ENCODE measurements at regions not wholly inside any gene's neighbourhood (a gene's known extent, or its start where the extent isn't known, plus 50 kb on each side); places are given as distances from the start of the nearest gene placed in this dataset.

GRCh38 chr2:120954939-120955338 is 219.3 kb downstream of the GLI2 start:
- POLR2A ChIA-PET, result no interaction called here
- Histone ChIP-seq H3K79me2 (ENCODE audit: control insufficient read depth, insufficient read depth, low read length) (no peaks in the 10 kb centered on the region), H3K9me3 (replicated peaks; ENCODE audit: control insufficient read depth, insufficient read depth, low read length) (no peaks in the 10 kb centered on the region), H3K27me3 (replicated peaks in 1 of 2; ENCODE audit: control insufficient read depth in 2 of 2, insufficient read depth in 2 of 2, low read length in 1 of 2) (peaks cover 0 to 2% of the 10 kb centered on the region in 2 experiments; a peak in 2 of 4 replicates), H4K20me1 (ENCODE audit: control insufficient read depth, insufficient read depth) (no peaks in the 10 kb centered on the region; the same call in 1 of the 2 replicates), H3K36me3 (ENCODE audit: control insufficient read depth in 2 of 2, insufficient read depth in 2 of 2, low read length in 1 of 2) (no peaks in the 10 kb centered on the region), H2AFZ (ENCODE audit: control insufficient read depth, low read depth, low read length) (no peak overlapping the region), H3K4me1 (ENCODE audit: control insufficient read depth, insufficient read depth, low read length) (no peaks in the 10 kb centered on the region), H3K27ac (ENCODE audit: control insufficient read depth, insufficient read depth) (no peak overlapping the region), H3K4me2 (ENCODE audit: control insufficient read depth, insufficient read depth) (no peak overlapping the region), H3K4me3 (no peak overlapping the region), H3K9ac (ENCODE audit: control insufficient read depth, insufficient read depth, low read length) (no peak overlapping the region)
- CTCF ChIA-PET, result interaction anchor here (0.7 kb wide), 1 partner anchor 27 kb away, joined by 5 read pairs; no protein-coding TSS in a partner anchor
- BruUV-seq (replicated peaks), result no TSS peak
- in situ Hi-C loops (cut with MboI) (no loop called here), intact Hi-C loops (cut with micrococcal nuclease; ENCODE audit: unreplicated experiment) (no loop called here)
- RAD21 ChIA-PET (ENCODE audit: unreplicated experiment), result no interaction called here
- SMC1A ChIA-PET (ENCODE audit: uncharacterized antibody, unreplicated experiment), result interaction anchor here (1.0 kb wide), 1 partner anchor 780 kb away, joined by 3 read pairs; no protein-coding TSS in a partner anchor
- FAIRE-seq, result no peak
- WGBS (ENCODE audit: insufficient coverage, insufficient replicate concordance, low lambda C conversion rate, missing lambda C conversion rate), result 2% methylated on average over 6 of the region's 8 CpGs
- ATAC-seq, result no peak
- DNase-seq (ENCODE audit: low read depth, low spot score), result no peak
- no peak for TF ChIP-seq CTCF (IDR thresholded peaks at IDR 0.05 in 2 of 3, conservative IDR thresholded peaks at IDR 0.05 in 1 of 3; ENCODE audit: control insufficient read depth in 2 of 3, extremely low read depth in 1 of 3, insufficient read depth in 1 of 3, low read depth in 3 of 3, low read length in 3 of 3)
- TF ChIP-seq JUNB (IDR thresholded peaks at IDR 0.05), result no peak
- TF ChIP-seq PRDM15 (CRISPR knock-in tag; IDR thresholded peaks at IDR 0.05), result no peak
- no peak for TF ChIP-seq RFX5 (IDR thresholded peaks at IDR 0.05; ENCODE audit: low read depth, low read length)
- TF ChIP-seq STAT1 (conservative IDR thresholded peaks at IDR 0.05), result no peak
- no peak for TF ChIP-seq HSF1 (IDR thresholded peaks at IDR 0.05; ENCODE audit: low read depth, low read length)
- no peak for TF ChIP-seq E4F1 (IDR thresholded peaks at IDR 0.05; ENCODE audit: borderline replicate concordance, partially characterized antibody)
- no peak for TF ChIP-seq ATF7 (IDR thresholded peaks at IDR 0.05; ENCODE audit: low read depth)
- TF ChIP-seq IRF3 (IDR thresholded peaks at IDR 0.05), result no peak
- no peak for TF ChIP-seq SPI1 (IDR thresholded peaks at IDR 0.05; ENCODE audit: borderline replicate concordance, insufficient read depth, low read depth, low read length)
